PC-9 (cell line): ENCODE measurements at regions not wholly inside any gene's neighbourhood (a gene's known extent, or its start where the extent isn't known, plus 50 kb on each side); places are given as distances from the start of the nearest gene placed in this dataset. TPM values are rescaled to one million over a fixed set of nuclear protein-coding genes. Genes with fewer than 3 reads are reported as not detected.
"Not testable (repeated sequence)": the region's sequence is repeated elsewhere in the genome, so short reads cannot be mapped to it uniquely, and the experiment has no call there.

ENCODE experiments used
- BruUV-seq: library from RNA; stranded (reverse); fragments of 400-500 nt; replicated peaks from 2 replicates; lab custom pipeline; 2021; lab: Mats Ljungman, UMichigan
- CTCF ChIA-PET: fragments of 300-600 bp; sonication (Branson Sonifier 250); formaldehyde crosslinking; loops from one replicate; lab custom pipeline; 2022; ENCODE audit warnings: antibody characterized with exemption; lab: Charles Lee
- POLR2A ChIA-PET: fragments of 300-600 bp; sonication (Branson Sonifier 250); formaldehyde crosslinking; loops from one replicate; lab custom pipeline; 2022; ENCODE audit warnings: antibody characterized with exemption; ENCODE audit not compliant: unreplicated experiment; lab: Charles Lee
- DNase-seq, 2 experiments: peaks; one replicate each; pipeline versions ENCODE4 v3.0.0 to v3.0.0-alpha.2; 2015 to 2022; ENCODE audit warnings: mixed read lengths in 1 of 2
- H2AFZ ChIP-seq: fragments of 200-600 bp; sonication (generic); 2 replicates; pipeline ENCODE4 v1.8.1; 2017; ENCODE audit warnings: antibody characterized with exemption
- H3F3A ChIP-seq: fragments of 200-600 bp; sonication (generic); 2 replicates; pipeline ENCODE4 v1.8.1; 2017; ENCODE audit warnings: antibody characterized with exemption, mild to moderate bottlenecking, low read depth; ENCODE audit not compliant: insufficient read depth
- H3K27ac ChIP-seq: fragments of 200-600 bp; sonication (generic); 2 replicates; pipeline ENCODE4 v1.6.1; 2016; ENCODE audit warnings: mixed run types
- H3K27me3 ChIP-seq: fragments of 200-600 bp; sonication (generic); 2 replicates; pipeline ENCODE4 v1.6.1; 2016; ENCODE audit warnings: low read depth, mixed run types; ENCODE audit not compliant: insufficient read depth
- H3K36me3 ChIP-seq: fragments of 200-600 bp; sonication (generic); 2 replicates; pipeline ENCODE4 v1.6.1; 2016; ENCODE audit warnings: low read depth, mixed run types
- H3K4me1 ChIP-seq: fragments of 200-600 bp; sonication (generic); replicated peaks from 2 replicates; pipeline ENCODE4 v1.6.1; 2016; ENCODE audit warnings: mixed run types; ENCODE audit not compliant: insufficient read depth
- H3K4me2 ChIP-seq: fragments of 200-600 bp; sonication (generic); 2 replicates; pipeline ENCODE4 v1.6.1; 2017; ENCODE audit warnings: mixed run types
- H3K4me3 ChIP-seq: fragments of 200-600 bp; sonication (generic); 2 replicates; pipeline ENCODE4 v1.6.1; 2016; ENCODE audit warnings: mixed run types
- H3K79me2 ChIP-seq: fragments of 200-600 bp; sonication (generic); 2 replicates; pipeline ENCODE4 v1.6.1; 2017; ENCODE audit warnings: low read depth, mixed run types
- H3K9me2 ChIP-seq: fragments of 200-600 bp; sonication (generic); 2 replicates; pipeline ENCODE4 v1.8.1; 2017; ENCODE audit warnings: mild to moderate bottlenecking; ENCODE audit not compliant: insufficient read depth
- H3K9me3 ChIP-seq: fragments of 200-600 bp; sonication (generic); 2 replicates; pipeline ENCODE4 v1.8.1; 2016; ENCODE audit warnings: low read depth; ENCODE audit not compliant: insufficient read depth
- H4K20me1 ChIP-seq: fragments of 200-600 bp; sonication (generic); 2 replicates; pipeline ENCODE4 v1.8.1; 2017; ENCODE audit not compliant: insufficient read depth
- intact Hi-C: fragments of 100-400 bp; cut with micrococcal nuclease; formaldehyde crosslinking; loops from one replicate; pipeline ENCODE4 v1.10.0; 2022; ENCODE audit not compliant: unreplicated experiment
- microRNA-seq: library from miRNA; unstranded; fragments of <30 nt; microRNA quantifications from one replicate; pipeline ENCODE4 v1.2.0, GENCODE V29; 2021; ENCODE audit warnings: borderline number of aligned reads, borderline replicate concordance

DNA sequence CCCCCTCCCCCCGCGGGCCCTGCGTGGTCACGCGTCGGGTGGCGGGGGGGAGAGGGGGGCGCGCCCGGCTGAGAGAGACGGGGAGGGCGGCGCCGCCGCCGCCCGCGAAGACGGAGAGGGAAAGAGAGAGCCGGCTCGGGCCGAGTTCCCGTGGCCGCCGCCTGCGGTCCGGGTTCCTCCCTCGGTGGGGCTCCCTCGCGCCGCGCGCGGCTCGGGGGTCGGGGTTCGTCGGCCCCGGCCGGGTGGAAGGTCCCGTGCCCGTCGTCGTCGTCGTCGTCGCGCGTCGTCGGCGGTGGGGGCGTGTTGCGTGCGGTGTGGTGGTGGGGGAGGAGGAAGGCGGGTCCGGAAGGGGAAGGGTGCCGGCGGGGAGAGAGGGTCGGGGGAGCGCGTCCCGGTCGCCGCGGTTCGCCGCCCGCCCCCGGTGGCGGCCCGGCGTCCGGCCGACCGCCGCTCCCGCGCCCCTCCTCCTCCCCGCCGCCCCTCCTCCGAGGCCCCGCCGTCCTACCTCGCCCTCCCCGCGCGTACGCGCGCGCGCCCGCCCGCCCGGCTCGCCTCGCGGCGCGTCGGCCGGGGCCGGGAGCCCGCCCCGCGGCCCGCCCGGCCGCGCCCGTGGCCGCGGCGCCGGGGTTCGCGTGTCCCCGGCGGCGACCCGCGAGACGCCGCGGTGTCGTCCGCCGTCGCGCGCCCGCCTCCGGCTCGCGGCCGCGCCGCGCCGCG, 2264.1 kb upstream of the TPTE start:
- H3F3A ChIP-seq, H4K20me1 ChIP-seq, H3K79me2 ChIP-seq, H3K4me2 ChIP-seq, H2AFZ ChIP-seq, intact Hi-C loops, H3K9me3 ChIP-seq, POLR2A ChIA-PET, H3K27me3 ChIP-seq, H3K9me2 ChIP-seq, H3K27ac ChIP-seq, H3K4me1 ChIP-seq, H3K4me3 ChIP-seq, H3K36me3 ChIP-seq, BruUV-seq, CTCF ChIA-PET: not testable (repeated sequence)
- DNase-seq: peak in 1 of 2 experiments; percentile 4

- H3K9me3 ChIP-seq, BruUV-seq, H3K4me2 ChIP-seq, H3K4me3 ChIP-seq, H3F3A ChIP-seq, H3K36me3 ChIP-seq, H3K27ac ChIP-seq, H3K9me2 ChIP-seq, DNase-seq, POLR2A ChIA-PET, H2AFZ ChIP-seq, H3K27me3 ChIP-seq, intact Hi-C loops, H3K4me1 ChIP-seq, CTCF ChIA-PET, H4K20me1 ChIP-seq, H3K79me2 ChIP-seq: not testable (repeated sequence)
Measured at GRCh38 chr21:8260065-8260627, 2261.2 kb upstream of the TPTE start.

Small RNAs in the stretch of these regions (microRNA-seq; reads per million reads assigned to microRNA genes)
- gene MIR3648-1: not detected
- not detected for gene MIR3687-1
- not detected for gene MIR6724-1
- gene MIR6724-2: not detected
